CD4-positive, alpha-beta T cell (primary cell): ENCODE measurements at regions not wholly inside any gene's neighbourhood (a gene's known extent, or its start where the extent isn't known, plus 50 kb on each side); places are given as distances from the start of the nearest gene placed in this dataset.

Source experiments
- ATAC-seq: fragments of 200-7000 bp; cut with Tn5 transposase; one replicate; pipeline ENCODE4 v1.10.0; 2022; ENCODE audit warnings: mild to moderate bottlenecking; ENCODE audit not compliant: poor library complexity
- CTCF ChIA-PET: fragments of 350-600 bp; sonication (Branson Sonifier 250); formaldehyde crosslinking; loops from one replicate; lab custom pipeline; 2021; ENCODE audit warnings: antibody characterized with exemption, inconsistent platforms; lab: Charles Lee
- POLR2A ChIA-PET: fragments of 350-600 bp; sonication (Branson Sonifier 250); formaldehyde crosslinking; loops from one replicate; lab custom pipeline; 2021; ENCODE audit warnings: antibody characterized with exemption, inconsistent platforms; lab: Charles Lee
- DNase-seq, 14 experiments: peaks; one replicate each; pipeline ENCODE4 v3.0.0-alpha.2; 2013 to 2020; ENCODE audit warnings: mixed read lengths in 2 of 14
- H3K27ac ChIP-seq, 2 donors: one replicate each; pipeline versions ENCODE4 v1.5.1 to v1.7.0; 2013; ENCODE audit warnings: low read length in 2 of 2, low read depth in 1 of 2, mild to moderate bottlenecking in 1 of 2
- H3K27me3 ChIP-seq, 2 experiments: 1 replicate in 1 of 2; 2 replicates in 1 of 2; pipeline versions ENCODE4 v1.6.1 to v1.7.0; 2013; ENCODE audit warnings: low read length in 2 of 2, control low read depth in 1 of 2, mild to moderate bottlenecking in 1 of 2, moderate library complexity in 1 of 2; ENCODE audit not compliant: insufficient read depth in 2 of 2, control insufficient read depth in 1 of 2
- H3K36me3 ChIP-seq: one replicate; pipeline ENCODE4 v1.6.1; 2013; ENCODE audit warnings: low read length, control low read depth; ENCODE audit not compliant: insufficient read depth
- H3K4me1 ChIP-seq: one replicate; pipeline ENCODE4 v1.6.1; 2013; ENCODE audit warnings: low read length, control low read depth; ENCODE audit not compliant: insufficient read depth
- H3K4me3 ChIP-seq: one replicate; pipeline ENCODE4 v1.5.1; 2013; ENCODE audit warnings: mild to moderate bottlenecking, low read length, moderate library complexity
- H3K9me3 ChIP-seq, 2 experiments: 1 replicate in 1 of 2; 2 replicates in 1 of 2; pipeline versions ENCODE4 v1.6.1 to v1.7.0; 2013; ENCODE audit warnings: low read length in 2 of 2, mild to moderate bottlenecking in 2 of 2, control low read depth in 1 of 2, moderate library complexity in 1 of 2; ENCODE audit not compliant: control insufficient read depth in 1 of 2, insufficient read depth in 1 of 2
- H3K27ac Mint-ChIP-seq: one replicate; pipeline ENCODE4 v1.8.0; 2020; ENCODE audit warnings: mixed read lengths
- H3K27me3 Mint-ChIP-seq: one replicate; pipeline ENCODE4 v1.8.0; 2021; ENCODE audit warnings: mixed read lengths
- H3K36me3 Mint-ChIP-seq: one replicate; pipeline ENCODE4 v1.8.0; 2021; ENCODE audit warnings: low read depth, mixed read lengths
- H3K4me1 Mint-ChIP-seq: one replicate; pipeline ENCODE4 v1.8.0; 2021; ENCODE audit warnings: low read depth, mixed read lengths
- H3K4me3 Mint-ChIP-seq: one replicate; pipeline ENCODE4 v1.8.0; 2020; ENCODE audit warnings: mild to moderate bottlenecking, mixed read lengths
- H3K9me3 Mint-ChIP-seq: one replicate; pipeline ENCODE4 v1.8.0; 2020; ENCODE audit warnings: mixed read lengths
- intact Hi-C, 2 experiments: fragments of 100-400 bp; cut with DNase I in 1 of 2; cut with micrococcal nuclease in 1 of 2; formaldehyde crosslinking; loops; one replicate each; pipeline versions ENCODE4 v1.15.1 to v1.9.0; 2023 to 2025; cut with DNase I, micrococcal nuclease
- TF ChIP-seq, protein P1 (sequence below): fragments of 200-600 bp; IDR thresholded peaks from one replicate; pipeline ENCODE4 v1.8.0; 2022; ENCODE audit warnings: antibody characterized with exemption, mild to moderate bottlenecking

DNA sequence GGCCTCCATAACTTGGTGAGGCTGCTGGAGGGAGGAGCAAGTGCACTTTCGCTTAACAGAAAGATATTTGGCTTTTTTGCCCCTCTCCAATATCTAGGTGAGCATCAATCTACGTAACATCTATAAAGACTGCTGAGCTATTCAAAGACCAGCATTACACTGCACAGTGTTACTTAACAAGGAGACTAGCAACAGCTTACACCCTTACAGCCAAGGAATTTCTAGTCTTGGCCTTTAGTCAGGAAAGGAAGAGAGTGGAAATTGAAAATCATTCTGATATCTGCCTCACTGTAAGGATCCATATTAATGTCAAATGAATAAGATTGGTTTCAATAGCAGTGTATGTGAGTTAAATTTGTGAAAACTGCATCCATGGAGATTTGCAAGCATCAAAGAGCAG lies 163.9 kb upstream of the DUSP10 start:
- no peaks in the 10 kb centered on the region for H3K36me3 Mint-ChIP-seq
- Histone ChIP-seq H3K27ac (no peak overlapping the region), H3K4me1 (no peaks in the 10 kb centered on the region), H3K4me3 (no peak overlapping the region), H3K36me3 (no peaks in the 10 kb centered on the region), H3K9me3 (no peaks in the 10 kb centered on the region), H3K27me3 (no peaks in the 10 kb centered on the region)
- no peaks in the 10 kb centered on the region for H3K9me3 Mint-ChIP-seq
- H3K4me1 Mint-ChIP-seq = no peaks in the 10 kb centered on the region
- no peaks in the 10 kb centered on the region for H3K27me3 Mint-ChIP-seq
- TF ChIP-seq, protein P1, sequence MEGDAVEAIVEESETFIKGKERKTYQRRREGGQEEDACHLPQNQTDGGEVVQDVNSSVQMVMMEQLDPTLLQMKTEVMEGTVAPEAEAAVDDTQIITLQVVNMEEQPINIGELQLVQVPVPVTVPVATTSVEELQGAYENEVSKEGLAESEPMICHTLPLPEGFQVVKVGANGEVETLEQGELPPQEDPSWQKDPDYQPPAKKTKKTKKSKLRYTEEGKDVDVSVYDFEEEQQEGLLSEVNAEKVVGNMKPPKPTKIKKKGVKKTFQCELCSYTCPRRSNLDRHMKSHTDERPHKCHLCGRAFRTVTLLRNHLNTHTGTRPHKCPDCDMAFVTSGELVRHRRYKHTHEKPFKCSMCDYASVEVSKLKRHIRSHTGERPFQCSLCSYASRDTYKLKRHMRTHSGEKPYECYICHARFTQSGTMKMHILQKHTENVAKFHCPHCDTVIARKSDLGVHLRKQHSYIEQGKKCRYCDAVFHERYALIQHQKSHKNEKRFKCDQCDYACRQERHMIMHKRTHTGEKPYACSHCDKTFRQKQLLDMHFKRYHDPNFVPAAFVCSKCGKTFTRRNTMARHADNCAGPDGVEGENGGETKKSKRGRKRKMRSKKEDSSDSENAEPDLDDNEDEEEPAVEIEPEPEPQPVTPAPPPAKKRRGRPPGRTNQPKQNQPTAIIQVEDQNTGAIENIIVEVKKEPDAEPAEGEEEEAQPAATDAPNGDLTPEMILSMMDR = no peak
- DNase-seq = no peak
- no peak overlapping the region for H3K27ac Mint-ChIP-seq
- no peak overlapping the region for H3K4me3 Mint-ChIP-seq
- POLR2A ChIA-PET = no interaction called here
- CTCF ChIA-PET = no interaction called here
- intact Hi-C loops = no loop called here
- no peak for ATAC-seq

DNA sequence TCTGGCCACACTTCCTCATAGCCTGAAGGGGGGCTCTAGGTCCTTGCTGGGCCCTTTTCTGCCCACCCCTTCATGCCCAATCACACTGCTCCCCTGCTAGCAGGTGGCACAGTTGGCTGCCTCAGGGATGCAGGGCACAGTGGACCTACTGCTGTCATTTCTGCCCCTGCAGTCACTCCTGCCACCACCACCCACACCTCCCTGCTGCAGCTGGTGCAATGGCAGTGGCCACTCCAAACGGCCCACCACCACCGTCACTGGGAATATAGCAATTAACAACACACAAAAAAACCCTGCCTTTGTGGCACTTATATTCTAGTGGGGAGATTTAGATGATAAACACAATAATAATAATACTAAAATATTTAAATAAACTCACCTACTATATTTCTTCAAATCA lies 162.4 kb upstream of the DUSP10 start:
- H3K27me3 Mint-ChIP-seq = no peaks in the 10 kb centered on the region
- H3K27ac ChIP-seq = no peak overlapping the region
- DNase-seq (no peak), ATAC-seq (no peak)
- H3K36me3 ChIP-seq = no peaks in the 10 kb centered on the region
- H3K4me3 Mint-ChIP-seq = no peak overlapping the region
- H3K4me1 Mint-ChIP-seq = no peaks in the 10 kb centered on the region
- H3K27me3 ChIP-seq = no peaks in the 10 kb centered on the region
- H3K4me1 ChIP-seq = no peaks in the 10 kb centered on the region
- H3K36me3 Mint-ChIP-seq = no peaks in the 10 kb centered on the region
- no peak overlapping the region for H3K4me3 ChIP-seq
- H3K9me3 Mint-ChIP-seq = no peaks in the 10 kb centered on the region
- H3K9me3 ChIP-seq = no peaks in the 10 kb centered on the region
- POLR2A ChIA-PET = no interaction called here
- TF ChIP-seq, protein P1 = no peak
- intact Hi-C loops = no loop called here
- CTCF ChIA-PET = no interaction called here
- H3K27ac Mint-ChIP-seq = no peak overlapping the region

GRCh38 chr1:221903594-221903993 lies 161.7 kb upstream of the DUSP10 start:
- H3K27ac Mint-ChIP-seq = no peak overlapping the region
- Histone ChIP-seq H3K27me3 (no peaks in the 10 kb centered on the region), H3K4me1 (no peaks in the 10 kb centered on the region), H3K4me3 (no peak overlapping the region), H3K9me3 (no peaks in the 10 kb centered on the region), H3K27ac (no peak overlapping the region), H3K36me3 (no peaks in the 10 kb centered on the region)
- TF ChIP-seq, protein P1 = no peak
- H3K4me3 Mint-ChIP-seq = no peak overlapping the region
- H3K27me3 Mint-ChIP-seq = no peaks in the 10 kb centered on the region
- H3K4me1 Mint-ChIP-seq = no peaks in the 10 kb centered on the region
- intact Hi-C loops = no loop called here
- no peaks in the 10 kb centered on the region for H3K9me3 Mint-ChIP-seq
- no peak for ATAC-seq
- no peak for DNase-seq
- CTCF ChIA-PET = no interaction called here
- H3K36me3 Mint-ChIP-seq = no peaks in the 10 kb centered on the region
- POLR2A ChIA-PET = no interaction called here
